Middle frontal gyrus (tissue), 1 donor: ENCODE measurements at regions not wholly inside any gene's neighbourhood (a gene's known extent, or its start where the extent isn't known, plus 50 kb on each side); places are given as distances from the start of the nearest gene placed in this dataset.

Experiments used
- DNase-seq: peaks from one replicate; pipeline ENCODE4 v3.0.0-alpha.2; 2015; ENCODE audit warnings: low spot score; ENCODE audit errors: extremely low spot score

DNA sequence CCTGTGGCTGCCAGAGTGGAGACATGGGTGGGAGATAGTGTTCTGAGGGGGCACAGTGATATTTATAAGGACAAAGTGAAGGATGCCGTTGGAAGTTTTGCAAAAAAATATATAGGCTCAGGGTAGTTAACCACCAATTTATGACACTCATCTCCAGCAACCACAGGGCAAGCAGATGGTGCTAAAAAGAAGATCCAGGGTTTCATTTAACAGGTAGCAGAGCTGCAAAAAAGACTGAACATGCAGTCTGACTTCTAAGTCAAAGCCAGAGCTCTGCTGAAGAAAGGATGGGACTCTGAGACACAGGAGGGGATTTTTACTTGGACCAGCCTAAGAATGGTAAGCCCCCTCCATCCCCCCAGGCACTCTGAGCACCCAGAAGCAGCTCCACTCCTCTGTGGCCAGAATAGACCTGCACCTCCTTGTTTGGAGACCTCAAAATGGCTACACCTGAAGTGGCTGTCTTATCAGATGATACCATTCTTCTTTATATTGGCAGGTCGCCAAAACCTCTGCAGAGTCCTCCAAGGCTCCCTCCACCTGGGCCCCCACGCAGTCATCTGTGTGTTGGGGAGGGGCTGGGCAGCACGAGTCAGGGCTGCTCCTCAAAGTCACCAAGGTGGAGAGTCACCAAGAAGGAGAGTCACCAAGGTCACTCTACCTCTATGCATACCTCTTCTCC lies 161.4 kb upstream of the FAM9B start:
- no peak for DNase-seq

DNA sequence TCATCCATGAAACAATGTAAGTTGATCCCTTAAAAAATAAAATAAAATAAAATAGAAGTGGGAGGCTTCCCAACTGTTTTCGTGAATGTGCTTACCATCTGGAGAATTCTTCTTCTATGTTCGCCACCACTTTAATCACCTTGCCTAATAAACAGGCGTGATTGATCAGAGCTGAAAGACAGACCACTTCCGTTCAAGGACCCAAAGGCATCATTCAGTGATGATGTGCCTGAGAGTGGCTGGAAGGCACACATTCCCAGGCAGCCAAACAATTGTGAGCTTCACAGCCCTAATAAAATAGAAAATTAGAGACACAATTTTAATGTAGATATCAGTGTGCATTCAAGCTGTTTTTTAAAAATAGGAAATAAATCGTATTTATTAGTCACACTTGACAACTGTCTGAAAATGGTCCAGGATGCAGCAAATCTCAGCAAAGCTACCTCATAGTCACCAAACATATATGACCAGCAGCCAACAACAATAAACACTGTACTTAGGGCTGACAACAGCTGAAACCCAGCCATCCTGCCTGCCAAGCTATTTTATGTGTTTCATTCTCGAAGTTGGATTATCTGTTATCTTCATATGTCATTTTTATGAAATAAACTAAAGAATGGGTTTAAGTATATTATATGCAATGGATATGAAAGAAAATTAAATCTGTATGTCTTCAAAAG lies 163.2 kb upstream of the FAM9B start:
- no peak for DNase-seq

DNA sequence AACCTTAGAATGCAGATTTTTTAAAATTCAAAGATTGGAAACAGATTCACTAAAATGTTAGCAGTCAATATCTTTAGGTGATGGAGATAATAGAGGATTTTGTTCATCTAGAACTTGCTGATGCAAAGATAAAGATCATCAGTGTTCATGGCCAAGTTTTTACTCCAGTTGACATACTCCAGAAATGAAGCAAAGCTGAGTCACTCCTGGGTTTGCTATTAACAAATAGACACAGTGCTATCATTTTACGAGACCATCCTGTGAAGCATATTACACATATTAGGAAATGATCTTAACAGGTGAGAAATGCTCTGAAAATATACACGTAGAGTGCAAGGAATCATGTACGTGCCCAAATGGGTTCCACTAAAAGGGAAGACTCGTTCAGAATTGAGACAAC lies 170.6 kb upstream of the FAM9B start:
- no peak for DNase-seq

DNA sequence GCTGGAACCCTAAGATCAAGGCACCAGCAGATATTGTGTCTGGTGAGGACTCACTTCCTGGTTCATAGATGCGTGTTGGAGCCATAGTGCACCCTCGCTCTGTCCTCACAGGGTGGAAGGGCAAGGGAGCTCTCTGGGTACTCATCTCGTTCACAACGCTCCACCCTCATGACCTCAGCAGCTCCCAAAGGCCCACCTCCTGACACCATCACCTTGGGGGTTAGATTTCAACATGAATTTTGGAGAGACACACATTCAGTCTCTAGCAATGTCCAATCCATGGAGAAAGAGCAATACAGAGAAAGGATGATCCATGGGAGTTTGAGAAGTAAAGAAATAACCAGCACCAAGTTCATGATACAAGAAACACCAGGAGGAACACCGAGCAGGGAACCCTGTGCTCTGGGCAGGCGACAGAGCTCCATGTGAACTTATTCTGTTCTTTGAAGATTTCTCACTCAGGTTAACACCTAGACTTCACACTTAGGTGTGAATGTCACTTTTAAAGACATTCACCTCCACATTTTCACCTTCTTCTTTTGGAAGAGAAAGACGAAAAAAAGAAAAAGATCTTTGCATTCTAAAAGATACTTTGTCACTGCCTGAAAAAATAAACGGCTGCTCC lies 171.8 kb upstream of the FAM9B start:
- no peak for DNase-seq

DNA sequence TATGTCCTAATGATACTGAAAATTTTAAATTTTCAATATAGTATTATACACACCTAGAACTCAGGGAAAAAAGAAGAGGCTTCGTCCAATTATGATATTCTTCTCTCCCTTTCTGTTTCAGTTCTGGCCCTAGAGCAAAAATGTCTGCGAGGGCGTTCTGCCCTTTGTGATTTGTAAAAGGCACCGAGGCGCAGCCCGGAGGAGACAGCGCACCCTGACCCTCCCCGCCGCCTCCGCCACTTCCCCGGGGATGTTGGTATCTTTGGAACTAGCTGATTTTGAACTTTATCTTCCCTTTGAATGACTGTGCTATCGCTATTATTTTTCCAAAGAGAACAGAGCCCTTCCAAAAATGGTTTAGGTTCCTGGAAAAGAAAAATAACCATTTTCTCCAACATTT lies 173.2 kb upstream of the FAM9B start:
- no peak for DNase-seq

DNA sequence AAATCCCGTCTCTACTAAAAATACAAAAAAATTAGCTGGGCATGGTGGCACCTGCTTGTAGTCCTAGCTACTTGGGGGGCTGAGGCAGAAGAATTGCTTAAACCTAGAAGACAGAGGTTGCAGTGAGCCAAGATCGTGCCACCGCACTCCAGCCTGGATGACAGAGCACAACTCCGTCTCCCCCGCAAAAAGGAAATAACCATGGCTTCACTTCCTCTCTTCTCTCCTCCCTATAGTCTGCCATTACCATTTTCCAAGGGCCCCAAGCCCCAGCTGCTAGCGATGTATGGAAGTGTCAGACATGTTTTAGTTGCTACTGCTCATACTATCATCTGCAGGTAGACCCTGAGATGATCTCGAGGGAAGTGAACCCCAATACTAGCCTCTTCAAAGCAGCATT lies 177.3 kb upstream of the FAM9B start:
- no peak for DNase-seq

DNA sequence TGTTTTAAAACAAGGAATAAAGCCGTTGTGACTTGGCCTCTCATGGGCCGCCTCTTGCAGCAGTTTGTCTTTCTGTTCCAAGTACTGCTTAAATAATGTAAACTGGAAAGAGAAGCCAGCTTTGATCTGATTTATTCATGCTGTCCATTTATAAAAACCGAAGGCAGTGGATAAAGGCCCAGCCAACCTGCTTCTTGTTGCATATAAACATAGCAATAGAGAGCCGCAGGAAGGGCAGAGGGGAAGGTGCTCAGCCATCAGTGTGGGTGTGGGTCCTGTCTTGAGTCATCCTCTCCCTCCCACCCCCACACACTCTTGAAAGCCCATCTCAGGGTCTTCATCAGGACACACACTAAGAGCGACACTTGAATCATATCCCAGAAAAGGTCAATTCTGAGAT lies 187.9 kb upstream of the FAM9B start:
- no peak for DNase-seq

DNA sequence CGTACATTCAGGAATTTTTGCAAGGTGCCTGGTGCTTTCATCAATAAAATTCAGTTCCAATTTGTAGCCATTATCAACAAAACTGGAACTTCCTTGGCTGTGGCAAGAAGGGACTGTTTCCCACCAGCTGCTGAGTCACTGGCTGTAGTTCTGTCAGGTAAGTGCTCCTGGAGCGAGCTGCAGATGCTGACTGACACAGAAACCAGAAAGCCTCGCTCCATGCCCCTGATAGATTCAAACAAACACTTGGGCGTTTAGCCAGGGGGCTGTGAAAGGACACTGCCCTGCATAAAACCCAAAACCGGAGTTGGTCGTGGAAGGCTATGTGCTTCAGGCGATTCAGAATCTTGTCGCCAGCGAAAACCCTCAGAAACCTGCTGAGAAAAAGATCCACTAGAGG lies 188.4 kb upstream of the FAM9B start:
- DNase-seq = no peak

DNA sequence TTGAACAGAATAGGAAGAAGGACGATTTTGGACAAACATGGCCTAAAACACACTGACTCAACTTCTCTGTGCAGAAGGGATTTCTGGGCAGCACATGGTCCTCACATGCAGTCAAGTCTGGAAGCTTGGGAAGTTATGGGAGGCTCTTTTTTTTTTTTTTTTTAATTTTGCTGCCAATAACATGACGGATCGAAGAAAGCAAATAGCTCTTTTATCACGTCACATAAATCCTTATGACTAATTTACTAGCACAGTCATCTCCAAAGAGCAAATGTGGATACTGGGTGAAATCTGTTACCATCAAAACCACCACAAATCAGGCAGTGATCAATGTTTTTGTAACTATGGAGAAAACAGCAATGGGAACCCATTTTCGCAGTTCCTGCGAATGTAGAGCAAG lies 193.3 kb upstream of the FAM9B start:
- DNase-seq = no peak

DNA sequence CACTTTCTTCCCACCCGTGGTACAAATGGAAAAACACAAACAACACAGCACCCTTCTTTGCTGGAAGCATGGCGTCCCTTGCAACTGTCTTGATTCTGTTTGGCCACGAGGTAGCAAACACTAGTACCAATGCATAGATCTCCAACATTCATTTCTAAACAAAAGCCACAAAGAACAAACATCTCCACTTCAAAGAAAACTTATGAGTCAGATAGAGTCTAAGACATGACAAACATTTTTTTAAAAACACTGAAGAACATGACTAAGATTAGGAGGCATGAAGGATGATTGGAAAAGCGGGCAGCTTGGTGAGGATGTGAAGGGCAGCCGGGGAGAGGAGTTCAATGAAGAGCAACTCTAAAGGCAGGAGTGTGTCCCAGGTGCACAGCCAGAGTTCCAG lies 197.6 kb upstream of the FAM9B start:
- DNase-seq = no peak

DNA sequence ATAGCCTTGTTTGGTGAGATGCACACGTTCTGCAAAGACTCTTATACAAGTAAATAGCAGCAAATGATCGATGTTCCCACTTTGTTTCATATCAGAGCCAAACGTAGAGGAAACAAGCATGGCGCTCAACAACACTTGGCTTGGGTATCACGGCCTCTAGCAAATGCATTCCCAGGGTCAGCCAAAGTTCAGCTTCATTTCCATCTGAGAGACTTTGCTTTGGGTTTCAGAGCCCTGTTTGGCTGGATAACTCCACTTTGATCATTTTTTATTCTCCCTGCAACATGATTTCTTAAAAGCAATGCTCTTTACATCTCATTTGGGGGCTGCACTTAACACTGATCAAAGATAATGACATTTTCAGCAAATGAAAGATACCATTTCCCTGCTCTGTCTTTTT lies 199.2 kb upstream of the FAM9B start:
- no peak for DNase-seq

DNA sequence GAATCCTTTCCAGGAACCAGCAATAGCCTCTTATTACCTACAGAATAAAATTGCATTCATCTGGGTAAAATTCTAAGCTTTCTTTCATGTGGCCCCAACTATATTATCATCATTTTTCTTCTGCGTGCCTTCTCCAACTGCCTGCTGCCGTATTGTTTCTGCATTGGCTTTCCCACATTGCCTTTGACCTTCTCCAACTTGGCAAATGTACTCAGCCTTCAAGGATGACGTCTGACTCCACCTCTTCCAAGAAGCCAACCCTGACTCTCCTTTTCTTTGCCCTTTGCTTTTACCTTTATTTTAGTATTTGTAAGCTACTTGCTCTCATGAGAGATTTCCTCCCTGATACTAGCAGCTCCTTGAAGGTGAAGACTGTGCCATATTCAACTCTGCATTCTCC lies 200.4 kb upstream of the FAM9B start:
- no peak for DNase-seq

DNA sequence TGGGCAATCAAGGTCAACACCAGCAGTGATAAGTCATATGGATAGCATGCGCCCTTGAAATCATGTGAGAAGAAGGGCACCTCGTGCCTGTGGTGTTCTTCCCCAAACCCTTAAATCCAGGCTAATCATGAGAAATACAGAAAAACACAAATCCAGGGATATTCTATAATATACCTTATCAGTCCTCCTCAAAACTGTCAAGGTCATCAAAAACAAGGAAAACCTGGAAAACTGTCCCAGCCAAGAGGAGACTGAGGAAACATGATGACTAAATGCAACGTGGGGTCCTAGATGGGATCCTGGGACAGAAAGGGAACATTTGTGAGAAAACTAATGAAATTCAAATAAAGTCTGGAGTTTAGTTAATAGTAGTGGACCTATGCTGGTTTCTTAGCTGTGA lies 201.8 kb upstream of the FAM9B start:
- DNase-seq = no peak

DNA sequence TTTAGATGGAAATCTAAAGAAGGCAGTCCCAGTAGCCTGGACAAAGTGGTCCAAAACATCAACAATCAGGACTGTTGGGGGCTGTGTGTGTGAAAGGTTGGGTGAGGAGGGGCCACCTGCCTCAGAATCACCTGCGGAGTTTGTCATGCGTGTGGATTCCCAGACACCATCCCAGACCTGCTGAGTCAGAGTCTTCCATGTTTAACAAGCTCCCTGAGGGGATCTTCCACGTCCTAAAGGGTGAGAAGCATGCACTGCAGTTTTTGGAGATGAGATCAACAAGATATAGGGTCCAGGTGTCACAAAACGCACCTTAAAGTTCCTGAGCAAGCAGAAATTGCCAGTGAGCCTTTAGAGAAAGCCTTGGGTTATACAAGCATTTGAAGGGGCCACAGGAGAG lies 207.0 kb upstream of the FAM9B start:
- no peak for DNase-seq

DNA sequence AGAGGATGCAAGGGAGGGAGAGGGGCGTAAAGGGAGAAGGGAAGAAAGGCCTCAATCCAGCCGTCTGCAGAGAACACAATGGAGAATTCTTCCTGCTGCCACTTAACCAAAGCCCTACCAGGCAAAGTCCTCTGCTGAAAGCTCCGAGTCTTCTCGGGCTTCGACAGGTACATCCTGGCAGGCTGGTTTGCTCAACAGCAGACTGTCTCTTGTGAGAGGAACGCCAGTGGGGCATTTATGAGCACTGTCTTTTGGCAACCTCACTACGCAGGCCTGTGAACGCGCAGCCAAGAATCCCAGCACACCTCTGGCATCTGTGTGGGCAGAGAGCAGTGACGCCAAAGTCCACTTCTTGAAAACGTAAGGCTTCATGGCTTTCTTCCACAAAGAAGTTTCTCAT lies 207.5 kb upstream of the FAM9B start:
- no peak for DNase-seq

DNA sequence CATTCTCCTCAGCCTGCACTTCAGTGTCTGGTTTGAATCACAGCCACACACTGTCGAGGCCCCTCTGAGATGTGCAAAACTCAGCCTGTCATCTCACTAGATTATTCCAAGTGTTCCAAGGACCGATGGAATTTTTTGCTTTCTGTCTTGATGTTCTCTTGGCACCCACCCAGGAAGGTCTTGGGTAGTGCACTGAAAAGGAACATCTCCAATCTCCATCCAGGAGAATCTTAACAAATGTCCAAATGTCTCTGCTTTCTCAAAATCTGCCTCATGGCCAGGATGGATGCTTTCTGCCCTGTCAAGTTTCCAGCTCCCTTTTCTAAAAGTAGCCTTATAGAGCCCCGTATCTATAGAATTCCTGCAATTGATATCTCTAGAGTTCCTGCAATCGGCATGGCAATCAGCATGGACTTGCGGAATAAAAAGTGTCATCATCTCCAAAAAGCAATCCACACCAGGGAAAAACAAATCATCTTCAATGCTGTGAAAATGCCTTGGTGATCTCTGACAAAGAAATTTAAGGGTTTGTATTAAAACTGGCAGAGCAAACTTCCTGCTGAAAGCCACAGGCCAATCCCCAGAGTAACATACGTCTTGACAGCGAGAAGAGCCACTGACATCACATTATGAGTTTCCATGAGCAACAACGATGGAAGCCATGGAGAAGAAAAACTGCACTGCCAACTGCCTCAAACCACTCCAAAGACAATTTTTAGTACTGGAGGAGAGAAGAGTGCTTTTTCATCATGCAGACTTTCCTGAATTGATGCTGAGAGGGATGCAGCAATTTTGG lies 215.3 kb upstream of the FAM9B start:
- DNase-seq = no peak

DNA sequence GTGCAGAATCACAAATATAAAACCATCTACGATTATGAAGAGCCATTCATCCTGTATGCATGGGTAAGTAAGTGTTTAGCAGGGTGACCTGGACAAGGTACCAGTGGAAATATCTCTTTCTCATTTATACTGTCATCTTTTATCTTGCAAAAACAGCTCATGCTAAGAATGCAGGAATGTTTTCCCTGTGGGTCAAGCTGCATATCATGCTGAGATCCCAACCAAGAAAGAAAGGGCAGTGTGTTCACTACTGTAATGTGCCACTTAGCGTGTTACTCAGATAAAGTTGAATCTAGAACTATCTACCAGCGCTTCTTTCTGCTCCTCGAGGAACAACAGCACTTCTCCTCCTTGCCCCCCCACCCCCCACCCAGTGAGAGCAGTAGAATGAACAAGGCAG lies 212.7 kb upstream of the TBL1X start:
- no peak for DNase-seq

DNA sequence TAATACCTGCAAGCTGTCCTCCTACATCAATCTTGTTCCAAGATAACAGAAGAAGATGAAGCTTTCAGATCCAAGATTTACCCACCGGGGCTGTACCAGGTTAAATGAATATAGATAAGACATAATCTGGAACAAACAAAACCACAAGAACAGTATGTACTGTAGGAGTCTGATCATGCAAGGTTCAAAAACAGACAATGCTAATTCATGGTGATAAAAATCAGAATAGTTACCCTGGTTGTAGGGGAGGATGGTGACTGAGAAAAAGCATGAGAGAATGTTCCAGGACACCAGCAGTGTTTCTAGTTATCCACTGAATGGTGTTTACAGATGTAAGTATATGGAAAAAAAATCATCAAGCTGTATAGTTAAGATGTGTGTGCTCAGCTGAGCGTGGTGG lies 211.6 kb upstream of the TBL1X start:
- DNase-seq = no peak

DNA sequence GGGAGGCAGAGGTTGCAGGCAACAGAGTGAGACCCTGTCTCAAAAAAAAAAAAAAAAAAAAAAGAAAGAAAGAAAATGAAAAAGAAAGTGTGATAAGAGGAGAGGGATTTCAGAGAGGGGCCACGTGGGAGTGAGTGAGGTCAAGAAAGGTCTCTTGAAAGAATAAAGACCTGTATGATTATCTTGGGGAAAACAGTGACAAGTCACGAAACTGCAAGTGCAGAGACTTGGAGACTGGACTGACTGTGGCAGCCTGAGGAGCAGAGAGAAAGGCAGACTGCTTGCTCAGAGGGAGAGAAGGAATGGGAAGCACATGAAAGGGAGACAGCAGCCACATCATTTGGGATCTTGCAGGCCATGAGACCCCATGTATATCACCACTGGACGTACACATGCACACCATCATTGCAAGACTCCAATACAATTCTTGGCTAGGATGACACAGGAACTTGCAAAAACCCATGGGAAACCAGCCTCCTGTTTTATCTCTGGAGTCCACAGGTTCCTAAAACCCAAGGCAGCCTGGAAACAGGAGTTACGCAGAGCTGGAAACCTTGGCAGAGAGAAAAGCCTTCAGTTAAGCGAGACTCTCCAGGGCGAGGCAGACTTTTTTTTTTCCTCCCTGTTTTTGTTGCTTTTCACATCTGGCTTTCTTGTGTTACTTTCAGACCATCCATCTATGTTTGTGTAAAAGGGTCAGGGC lies 207.0 kb upstream of the TBL1X start:
- no peak for DNase-seq

DNA sequence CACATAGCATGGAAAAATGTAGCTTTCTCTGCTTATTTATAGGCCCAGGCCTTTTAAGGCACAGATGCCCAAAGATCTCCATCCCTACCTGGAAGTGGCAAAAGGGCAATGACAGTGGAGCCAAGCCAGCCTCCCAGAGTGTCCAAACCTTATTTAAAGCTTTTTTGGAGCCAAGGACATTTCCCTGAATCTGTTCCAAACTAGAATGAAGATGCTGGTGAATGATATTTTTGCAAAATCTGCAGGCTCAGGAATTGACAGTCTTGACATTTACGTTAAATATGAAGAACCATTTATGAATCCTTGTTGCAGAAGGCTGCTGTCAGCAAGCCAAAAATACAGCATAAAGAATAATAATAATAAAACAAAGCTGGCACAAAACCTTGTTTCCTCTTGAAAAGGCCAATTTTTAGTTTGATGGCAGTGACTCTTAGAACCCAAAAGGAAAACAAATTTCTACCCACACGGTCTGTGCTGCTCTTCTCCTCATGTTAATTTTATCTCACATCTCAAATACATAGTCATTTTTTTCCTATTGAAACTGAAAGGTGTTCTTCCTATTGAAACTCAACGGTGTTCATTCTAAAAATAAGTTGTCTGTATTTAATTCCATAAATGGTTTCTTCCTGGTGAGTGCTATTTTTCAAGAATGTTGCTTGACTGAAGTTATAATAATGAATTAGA lies 206.3 kb upstream of the TBL1X start:
- DNase-seq = no peak

DNA sequence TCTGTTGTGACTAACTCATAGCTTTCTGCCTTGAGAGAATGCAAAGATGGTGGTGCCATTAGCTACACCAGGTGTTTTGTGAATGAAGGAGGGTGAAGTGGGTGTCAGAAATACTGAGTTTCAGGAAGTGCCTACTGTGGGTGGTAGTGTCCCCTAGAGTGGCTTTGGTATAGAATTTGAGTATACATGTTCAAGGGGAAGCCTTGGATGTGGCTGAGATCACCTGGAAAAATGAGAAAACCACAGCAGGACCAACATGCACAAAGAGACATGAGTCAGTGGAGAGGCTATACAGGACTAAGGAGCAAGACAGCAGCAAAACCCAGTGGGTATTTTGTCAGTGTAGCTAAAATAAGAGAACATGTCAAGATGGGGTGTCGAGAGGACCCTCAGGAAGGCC lies 204.3 kb upstream of the TBL1X start:
- no peak for DNase-seq
